ENCODE measurements at regions not wholly inside any gene's neighbourhood (a gene's known extent, or its start where the extent isn't known, plus 50 kb on each side); places are given as distances from the start of the nearest gene placed in this dataset.

GRCh38 chr3:34869696-34870095 is 769.6 kb upstream of the ARPP21 start:
- TF ChIP-seq TAF1 (IDR thresholded peaks at IDR 0.05; ENCODE audit: borderline replicate concordance, low read depth, low read length) = no peak
- TF ChIP-seq POLR2AphosphoS5 (IDR thresholded peaks at IDR 0.05; ENCODE audit: low read depth, low read length) = no peak

All from GM12892 (cell line).